ENCODE measurements at regions not wholly inside any gene's neighbourhood (a gene's known extent, or its start where the extent isn't known, plus 50 kb on each side); places are given as distances from the start of the nearest gene placed in this dataset.
"Not testable (repeated sequence)": the region's sequence is repeated elsewhere in the genome, so short reads cannot be mapped to it uniquely, and the experiment has no call there.

DNA sequence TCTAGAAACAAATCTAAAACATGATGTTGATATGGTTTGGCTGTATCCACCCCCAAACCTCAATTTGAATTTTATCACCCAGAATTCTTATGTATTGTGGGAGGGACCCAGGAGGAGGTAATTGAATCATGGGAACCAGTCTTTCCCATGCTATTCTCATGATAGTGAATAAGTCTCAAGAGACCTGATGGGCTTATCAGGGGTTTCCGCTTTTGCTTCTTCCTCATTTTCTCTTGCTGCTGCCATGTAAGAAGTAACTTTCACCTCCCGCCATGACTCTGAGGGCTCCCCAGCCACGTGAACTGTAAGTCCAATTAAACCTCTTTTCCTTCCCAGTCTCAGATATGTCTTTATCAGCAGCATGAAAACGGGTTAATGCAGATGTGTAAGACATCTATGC is 232.7 kb upstream of the ONECUT1 start:
- no peak for DNase-seq

DNA sequence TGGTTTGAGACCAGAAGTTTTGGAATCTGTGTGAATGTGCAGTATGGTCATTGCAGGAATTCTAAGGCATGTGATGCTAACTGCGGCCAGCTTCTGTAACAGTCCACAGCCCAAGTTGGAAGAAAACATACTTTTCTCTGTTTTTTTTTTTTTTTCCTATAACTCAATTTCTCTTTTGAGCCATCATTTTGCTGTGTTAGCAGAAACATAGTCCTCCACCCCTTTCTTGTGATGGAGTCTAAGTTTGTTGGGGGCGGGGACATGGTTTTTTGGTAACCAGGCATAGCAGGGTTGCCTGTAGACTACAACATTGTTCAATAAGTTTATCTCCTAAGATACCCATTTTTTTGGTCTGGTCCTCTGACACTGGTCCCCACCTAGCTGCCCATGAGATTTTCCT is 223.2 kb upstream of the ONECUT1 start:
- no peak for DNase-seq

- not testable (repeated sequence) for DNase-seq
Measured at GRCh38 chr15:53011779-53012178, 221.6 kb upstream of the ONECUT1 start.

- no peak for DNase-seq
Measured at GRCh38 chr15:53009093-53009492, 219.0 kb upstream of the ONECUT1 start.

DNA sequence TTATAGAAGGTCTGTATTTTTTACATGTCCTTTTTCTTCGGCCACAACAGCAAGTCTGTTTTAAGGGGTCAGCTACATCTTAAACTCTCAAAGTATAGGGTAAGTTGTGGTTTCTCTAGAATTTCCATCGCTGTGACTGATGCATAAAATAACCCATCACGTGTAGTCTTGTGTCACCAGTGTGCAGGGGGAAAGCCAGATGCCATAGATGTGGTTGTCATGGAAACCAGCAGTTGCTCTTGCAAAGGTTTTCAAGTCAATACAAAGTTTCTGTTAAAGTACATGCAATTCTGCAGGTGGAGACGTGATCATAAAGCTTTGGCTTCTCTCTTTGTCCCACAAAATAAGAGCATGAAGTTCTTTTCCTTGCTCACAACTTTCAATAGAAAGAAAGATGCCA is 210.3 kb upstream of the ONECUT1 start:
- no peak for DNase-seq

DNA sequence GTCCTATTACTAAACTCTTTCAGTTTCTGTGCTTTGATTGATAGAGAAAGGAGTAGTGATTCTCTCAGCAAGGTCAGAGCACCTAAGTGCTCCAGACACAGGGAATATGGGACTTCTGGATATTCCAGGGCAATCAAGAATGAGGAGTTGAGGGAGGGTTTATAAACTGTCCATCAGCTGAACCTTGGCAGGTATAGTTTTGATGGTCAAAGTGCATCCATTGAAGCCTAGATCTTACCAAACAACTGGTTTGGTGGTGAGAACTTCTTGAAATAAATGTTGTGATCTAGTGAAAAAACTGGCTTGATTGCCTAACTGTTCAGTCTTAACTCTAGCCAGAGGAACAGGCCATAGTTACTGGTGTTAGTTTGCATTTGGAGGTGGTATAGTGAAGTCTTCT is 207.0 kb upstream of the ONECUT1 start:
- DNase-seq, result no peak

DNA sequence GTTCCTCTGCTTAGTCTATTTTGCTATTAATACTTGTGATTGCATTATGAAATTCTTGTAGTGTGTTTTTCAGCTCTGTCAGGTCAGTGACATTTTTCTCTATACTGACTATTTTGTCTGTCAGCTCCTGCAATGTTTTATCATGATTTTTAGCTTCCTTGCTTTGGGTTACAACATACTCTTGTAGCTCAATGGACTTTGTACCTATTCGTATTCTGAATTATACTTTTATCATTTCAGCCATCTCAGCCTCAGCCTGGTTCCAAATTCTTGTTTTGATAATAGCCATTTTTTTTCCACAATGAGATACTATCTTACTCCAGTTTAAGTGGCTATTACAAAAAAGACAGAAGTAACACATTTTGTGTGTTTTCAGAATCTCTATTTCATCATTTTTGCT is 204.2 kb upstream of the ONECUT1 start:
- no peak for DNase-seq

- no peak for DNase-seq
Measured at GRCh38 chr15:52984507-52984906, 194.4 kb upstream of the ONECUT1 start.

DNA sequence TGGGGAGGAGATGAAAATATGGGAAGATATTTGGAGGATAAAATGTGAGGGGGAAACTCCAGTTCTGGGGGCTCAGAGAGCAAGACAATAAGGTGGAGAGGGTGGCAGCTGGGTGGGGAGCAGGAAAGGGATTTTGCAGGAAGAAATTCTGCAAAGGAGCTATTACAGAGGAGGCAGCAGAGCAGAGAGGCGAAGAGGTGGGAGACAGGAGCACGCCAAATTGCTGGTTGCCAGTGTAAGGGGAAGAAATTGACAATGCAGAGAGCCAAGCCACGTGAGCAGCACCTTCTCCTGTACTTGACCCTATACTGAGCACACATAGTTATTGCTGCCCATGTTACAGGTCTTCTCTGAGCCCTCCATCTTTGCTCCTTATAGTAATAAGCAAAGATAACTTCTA is 190.3 kb upstream of the ONECUT1 start:
- DNase-seq, result no peak

GRCh38 chr15:52976516-52977075 is 186.5 kb upstream of the ONECUT1 start:
- no peak for DNase-seq

GRCh38 chr15:52975941-52976449 is 185.9 kb upstream of the ONECUT1 start:
- DNase-seq, result no peak

DNA sequence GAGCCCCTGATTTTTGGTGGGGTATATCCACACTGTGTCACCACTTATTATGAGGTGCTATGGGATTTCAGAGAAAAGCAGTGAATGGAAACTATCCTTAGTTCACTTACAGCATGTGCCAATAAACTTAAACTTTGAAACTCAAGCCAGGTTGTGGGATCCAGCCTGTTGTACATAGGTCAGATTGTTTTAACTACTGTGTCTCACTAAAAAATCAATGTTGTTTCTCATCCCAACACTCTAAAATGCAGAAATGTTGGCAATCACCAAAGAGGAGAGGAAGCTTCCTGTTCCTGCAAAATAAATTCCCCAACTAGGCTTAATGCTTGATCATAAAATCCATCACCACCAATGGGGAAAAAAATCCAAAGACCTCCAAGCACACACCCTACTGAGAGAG is 173.7 kb upstream of the ONECUT1 start:
- DNase-seq, result no peak

DNA sequence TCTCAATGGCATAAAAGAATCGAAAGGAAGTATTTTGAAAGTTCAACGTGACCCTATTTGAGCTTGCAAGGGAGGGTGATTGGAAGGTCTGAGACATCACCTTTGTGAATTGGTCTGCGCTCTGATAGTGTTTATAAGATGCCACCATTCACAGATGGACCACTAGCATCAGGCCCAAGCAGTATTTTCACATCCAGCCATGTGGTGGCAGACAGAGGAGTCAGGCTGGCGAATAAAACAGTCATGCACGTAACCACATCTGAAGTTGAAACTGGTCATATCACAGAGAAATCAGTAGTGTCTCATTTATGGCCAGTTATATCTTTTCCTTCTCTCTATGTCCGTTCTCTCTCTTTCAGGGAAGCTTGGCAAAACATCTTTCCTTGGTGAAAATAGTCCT is 170.1 kb upstream of the ONECUT1 start:
- no peak for DNase-seq

DNA sequence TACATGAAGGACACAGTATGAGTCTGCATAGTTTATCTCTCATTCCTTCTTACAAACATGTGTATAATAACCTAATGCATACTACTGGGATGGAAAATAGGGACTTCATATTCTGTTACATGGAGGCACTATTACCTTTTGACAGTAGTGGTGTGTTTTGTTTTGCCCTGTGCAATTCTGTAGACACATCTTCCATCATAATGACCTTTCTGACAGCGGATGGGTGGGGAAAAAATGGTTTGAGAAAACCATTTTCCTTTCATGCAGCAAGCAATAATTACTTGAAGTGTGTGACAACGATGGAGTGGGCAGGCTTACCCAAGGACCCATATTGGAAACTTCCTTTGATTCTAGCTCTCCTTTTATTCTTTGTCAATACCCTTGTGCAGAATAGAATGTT is 153.6 kb upstream of the ONECUT1 start:
- DNase-seq, result no peak

GRCh38 chr15:52936489-52936888 is 146.4 kb upstream of the ONECUT1 start:
- DNase-seq, result no peak

GRCh38 chr15:52925130-52925529 is 135.0 kb upstream of the ONECUT1 start:
- DNase-seq, result no peak

DNA sequence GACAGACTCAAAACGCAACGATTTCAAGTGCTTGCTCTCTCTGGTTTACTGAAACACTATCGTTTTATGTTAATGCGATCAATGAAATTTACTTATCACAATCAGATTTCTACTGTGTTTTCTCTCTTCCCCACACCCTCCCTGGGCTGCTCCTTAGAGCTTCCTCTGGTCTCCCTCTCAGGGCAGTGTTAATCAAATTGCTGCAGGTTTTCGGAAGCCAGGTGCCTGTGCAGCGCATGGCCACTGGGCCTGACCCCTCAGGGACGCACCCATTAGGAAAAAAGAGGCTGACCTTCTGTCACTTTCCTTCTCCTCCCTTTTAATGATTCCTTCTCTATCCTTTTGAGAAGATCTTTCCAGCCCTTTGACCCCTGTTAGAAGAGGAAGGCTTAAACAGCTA is 134.5 kb upstream of the ONECUT1 start:
- no peak for DNase-seq

- no peak for DNase-seq
Measured at GRCh38 chr15:52923626-52924025, 133.5 kb upstream of the ONECUT1 start.

DNA sequence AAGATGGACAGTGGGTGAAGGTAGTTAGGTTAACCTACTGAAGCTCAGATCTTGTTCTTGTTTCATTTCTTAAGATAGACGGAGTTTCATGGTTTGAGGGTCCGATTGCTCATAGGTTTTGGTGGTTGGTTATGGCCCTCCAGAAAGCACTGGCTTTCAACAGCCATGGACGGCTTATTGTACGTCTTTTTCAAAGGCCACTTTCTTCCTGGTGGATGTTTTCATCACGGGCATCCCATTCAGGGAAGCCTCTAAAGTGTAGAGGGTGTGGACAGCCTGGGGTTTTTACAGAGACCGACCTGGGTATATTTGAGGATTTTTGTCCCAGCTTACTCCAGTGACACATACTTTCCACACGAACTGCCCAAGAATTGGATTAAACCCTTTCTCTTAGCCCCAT is 132.7 kb upstream of the ONECUT1 start:
- no peak for DNase-seq

DNA sequence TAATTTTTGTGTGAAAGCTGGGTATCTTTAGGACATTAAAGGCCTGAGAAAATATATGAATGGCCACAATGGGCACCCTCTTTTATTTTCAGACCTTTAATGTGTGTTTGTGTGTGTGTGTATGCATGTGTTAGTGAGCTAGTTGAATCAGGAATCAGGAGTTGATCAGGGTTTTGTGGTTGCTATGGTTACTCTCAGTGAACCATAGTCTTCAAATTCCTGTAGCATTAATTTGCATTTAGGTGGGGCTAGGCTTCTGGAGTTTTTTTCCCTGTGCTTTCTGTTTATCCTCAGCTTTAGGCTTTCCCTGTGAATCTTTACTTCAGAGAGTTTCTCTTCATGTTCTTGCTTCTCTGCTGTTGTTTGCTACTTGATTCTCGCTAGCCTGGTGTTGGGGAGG is 122.0 kb upstream of the ONECUT1 start:
- DNase-seq, result no peak

DNA sequence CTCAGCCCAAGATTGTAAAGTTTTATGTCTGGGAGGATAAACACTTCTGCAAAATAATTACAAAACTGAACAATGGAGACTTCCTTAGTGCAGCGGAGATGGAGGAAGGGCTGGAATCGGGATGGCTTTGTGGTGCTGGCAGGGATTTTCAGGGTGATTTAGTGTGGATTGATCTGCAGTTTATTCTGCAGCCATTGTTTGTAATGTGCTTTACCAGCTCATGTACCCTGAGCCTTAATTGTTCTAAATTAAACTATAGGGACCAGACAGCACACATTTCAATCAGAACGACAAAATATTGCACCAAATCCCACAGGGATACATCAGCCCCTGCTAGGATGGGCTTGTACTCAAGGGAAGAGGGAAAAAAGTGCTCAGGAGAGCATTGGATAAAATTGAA is 103.2 kb upstream of the ONECUT1 start:
- DNase-seq, result no peak

GRCh38 chr15:52879904-52880303 is 89.8 kb upstream of the ONECUT1 start:
- DNase-seq, result no peak

GRCh38 chr15:52879145-52879544 is 89.0 kb upstream of the ONECUT1 start:
- DNase-seq, result no peak

GRCh38 chr15:52876991-52877663 is 87.0 kb upstream of the ONECUT1 start:
- DNase-seq, result no peak
